HFF-Myc (cell line): ENCODE measurements at regions not wholly inside any gene's neighbourhood (a gene's known extent, or its start where the extent isn't known, plus 50 kb on each side); places are given as distances from the start of the nearest gene placed in this dataset.

Experiments used
- DNase-seq: peaks from one replicate; pipeline ENCODE4 v3.0.0-alpha.2; 2011; ENCODE audit warnings: low read depth; ENCODE audit errors: extremely low read depth
- H3K4me3 ChIP-seq: replicated peaks from 2 replicates; pipeline ENCODE4 v1.5.1; 2011; ENCODE audit warnings: low read depth, mild to moderate bottlenecking, control low read depth, low read length
- CTCF ChIP-seq: IDR thresholded peaks from 2 replicates; pipeline ENCODE4 v1.5.1; 2012; ENCODE audit warnings: mild to moderate bottlenecking, low read depth, low read length, control low read depth; ENCODE audit errors: missing control alignments

DNA sequence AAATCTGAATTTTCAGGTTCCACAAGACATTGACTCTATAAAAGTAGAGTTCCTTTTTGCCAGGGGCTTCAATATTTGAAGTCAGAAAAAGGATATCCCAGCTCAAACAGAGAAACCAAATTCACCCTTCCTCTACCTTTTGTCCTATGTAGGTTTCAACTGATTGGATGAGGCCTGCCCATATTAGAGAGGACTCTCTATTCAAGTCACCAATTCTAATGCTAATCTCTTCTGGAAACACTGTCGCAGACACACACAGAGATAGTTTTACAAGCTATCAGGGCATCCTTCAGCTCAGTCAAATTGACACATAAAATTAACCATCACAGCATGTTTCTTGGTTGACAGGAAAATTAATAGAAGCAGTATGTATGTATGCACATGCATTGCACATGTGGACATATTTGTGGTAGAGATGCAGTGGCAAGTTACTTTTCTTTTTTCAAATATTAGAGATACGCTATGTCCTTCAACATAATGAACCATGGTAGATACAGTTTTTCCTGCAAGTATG is 207.1 kb downstream of the RAD51AP2 start:
- no peak overlapping the region for H3K4me3 ChIP-seq
- no peak for TF ChIP-seq CTCF
- no peak for DNase-seq

- peak; percentile 45 for TF ChIP-seq CTCF
- DNase-seq, result peak; percentile 5
- H3K4me3 ChIP-seq, result no peak overlapping the region
Observed at GRCh38 chr2:17309741-17310339, 208.4 kb downstream of the RAD51AP2 start.

- H3K4me3 ChIP-seq, result no peak overlapping the region
- TF ChIP-seq CTCF, result no peak
- no peak for DNase-seq
Observed at GRCh38 chr2:17309181-17309580, 209.1 kb downstream of the RAD51AP2 start.

DNA sequence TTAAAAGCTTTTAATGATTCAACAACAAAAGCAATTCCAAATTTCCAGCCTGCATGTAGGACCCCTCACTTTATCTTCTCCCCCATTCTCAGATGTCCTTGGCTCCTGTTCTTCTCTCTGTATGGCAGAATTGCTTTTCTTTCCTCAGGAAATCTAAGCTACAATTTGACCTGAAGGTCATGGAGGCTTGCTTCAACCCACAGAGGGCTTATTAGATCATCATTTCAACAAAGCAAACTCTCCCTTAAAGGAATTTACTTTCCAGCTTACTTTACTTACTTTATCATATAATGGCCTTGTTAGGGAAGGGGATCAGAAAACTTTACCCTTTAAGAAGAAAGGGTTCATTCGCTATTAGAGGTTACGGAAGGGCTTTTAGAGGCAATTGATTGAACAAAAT is 211.5 kb downstream of the RAD51AP2 start:
- no peak for DNase-seq
- TF ChIP-seq CTCF, result no peak
- no peak overlapping the region for H3K4me3 ChIP-seq

- H3K4me3 ChIP-seq, result no peak overlapping the region
- TF ChIP-seq CTCF, result no peak
- no peak for DNase-seq
Observed at GRCh38 chr2:17306219-17306618, 212.0 kb downstream of the RAD51AP2 start.

DNA sequence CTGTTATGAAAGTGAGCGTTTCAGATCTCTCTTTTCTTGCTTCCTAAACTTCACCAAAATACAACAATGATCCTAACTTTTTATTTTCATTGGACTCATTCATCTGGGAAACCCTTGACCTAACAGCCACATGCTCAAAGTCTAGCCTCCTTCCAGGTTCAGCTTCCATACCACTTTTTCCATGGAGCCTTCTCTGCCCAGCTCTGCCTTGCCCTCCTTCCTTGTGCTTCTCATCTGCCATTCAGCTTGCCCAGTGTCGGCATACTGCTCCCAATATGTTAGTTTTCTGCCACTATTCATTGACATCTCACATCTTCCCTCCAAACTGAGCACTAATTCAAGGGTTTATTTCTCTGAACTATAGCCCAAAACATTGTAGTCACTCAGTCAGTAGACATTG is 214.7 kb downstream of the RAD51AP2 start:
- H3K4me3 ChIP-seq, result no peak overlapping the region
- no peak for DNase-seq
- no peak for TF ChIP-seq CTCF

- no peak for DNase-seq
- H3K4me3 ChIP-seq, result no peak overlapping the region
- TF ChIP-seq CTCF, result no peak
Observed at GRCh38 chr2:17303054-17303453, 215.2 kb downstream of the RAD51AP2 start.
